HCT116 (cell line): ENCODE measurements at regions not wholly inside any gene's neighbourhood (a gene's known extent, or its start where the extent isn't known, plus 50 kb on each side); places are given as distances from the start of the nearest gene placed in this dataset.

Source experiments
- ATAC-seq: fragments of 200-7000 bp; cut with Tn5 transposase; 2 replicates; pipeline ENCODE4 v1.9.1; 2020; ENCODE audit warnings: mild to moderate bottlenecking, moderate library complexity
- BruUV-seq: library from RNA; stranded (reverse); fragments of 400-500 nt; replicated peaks from 2 replicates; lab custom pipeline; 2021; lab: Mats Ljungman, UMichigan
- CTCF ChIA-PET: fragments of 300-600 bp; sonication (Branson Sonifier 250); formaldehyde crosslinking; loops from one replicate; lab custom pipeline; 2021; ENCODE audit warnings: antibody characterized with exemption; lab: Charles Lee
- POLR2A ChIA-PET: fragments of 300-600, 350-600 bp; sonication (Branson Sonifier 250); formaldehyde crosslinking; loops from one replicate; lab custom pipeline; 2021; ENCODE audit warnings: antibody characterized with exemption; lab: Charles Lee
- RAD21 ChIA-PET, 2 experiments: fragments of 300-600 bp; sonication (Branson Sonifier 250); formaldehyde crosslinking; loops; one replicate each; lab custom pipeline; 2023; ENCODE audit warnings: low total read pairs in 2 of 2; ENCODE audit not compliant: uncharacterized antibody in 2 of 2, unreplicated experiment in 2 of 2, low non-redundant PET in 1 of 2; lab: Charles Lee
- DNase-seq: peaks from one replicate; pipeline ENCODE4 v3.0.0-alpha.2; 2010; ENCODE audit warnings: low read depth, low spot score
- H2AFZ ChIP-seq: fragments of 200-600 bp; shearing (Covaris generic), sonication (generic); 2 replicates; pipeline ENCODE4 v1.6.1; 2017; ENCODE audit warnings: low read depth, mixed run types, mixed read lengths, antibody characterized with exemption, low read length; ENCODE audit not compliant: poor library complexity, severe bottlenecking
- H3K27ac ChIP-seq: 2 replicates; pipeline ENCODE4 v1.5.1; 2012; ENCODE audit warnings: low read depth, low read length
- H3K27me3 ChIP-seq: fragments of 200-600 bp; sonication (generic); 2 replicates; pipeline ENCODE4 v1.6.1; 2016; ENCODE audit warnings: mixed run types, low read length, mixed read lengths; ENCODE audit not compliant: insufficient read depth
- H3K36me3 ChIP-seq, 2 experiments: fragments of 200-500 bp in 1 of 2; fragments of 200-600 bp in 1 of 2; sonication (Bioruptor generic) in 1 of 2; sonication (generic) in 1 of 2; 2 replicates each; pipeline versions ENCODE4 v1.5.1 to v1.6.1; 2014 to 2016; ENCODE audit warnings: low read length in 2 of 2, inconsistent platforms in 1 of 2, mixed read lengths in 1 of 2, mixed run types in 1 of 2; ENCODE audit not compliant: insufficient read depth in 2 of 2, control insufficient read depth in 1 of 2
- H3K4me1 ChIP-seq, 2 experiments: fragments of 200-600 bp in 1 of 2; sonication (generic) in 1 of 2; 2 replicates each; pipeline versions ENCODE4 v1.5.1 to v1.6.1; 2012 to 2017; ENCODE audit warnings: low read length in 2 of 2, inconsistent platforms in 1 of 2, mild to moderate bottlenecking in 1 of 2, mixed read lengths in 1 of 2, mixed run types in 1 of 2, moderate library complexity in 1 of 2; ENCODE audit not compliant: insufficient read depth in 2 of 2, control insufficient read depth in 1 of 2
- H3K4me2 ChIP-seq: fragments of 200-600 bp; sonication (generic); 2 replicates; pipeline ENCODE4 v1.6.1; 2017; ENCODE audit warnings: mixed run types, low read length, mixed read lengths
- H3K4me3 ChIP-seq, 2 experiments: fragments of 200-600 bp in 1 of 2; sonication (generic) in 1 of 2; replicated peaks in 1 of 2; 2 replicates each; pipeline ENCODE4 v1.5.1; 2011 to 2016; ENCODE audit warnings: low read length in 2 of 2, control low read depth in 1 of 2, low read depth in 1 of 2, mild to moderate bottlenecking in 1 of 2, mixed read lengths in 1 of 2, mixed run types in 1 of 2
- H3K79me2 ChIP-seq: fragments of 200-600 bp; sonication (generic); 2 replicates; pipeline ENCODE4 v1.6.1; 2017; ENCODE audit warnings: mild to moderate bottlenecking, mixed run types, low read length, moderate library complexity, mixed read lengths; ENCODE audit not compliant: insufficient read depth
- H3K9ac ChIP-seq: fragments of 200-600 bp; sonication (generic); 2 replicates; pipeline ENCODE4 v1.6.1; 2016; ENCODE audit warnings: low read length, mixed read lengths
- H3K9me2 ChIP-seq: fragments of 200-600 bp; sonication (generic), shearing (Covaris generic); 2 replicates; pipeline ENCODE4 v1.6.1; 2017; ENCODE audit warnings: mixed run types, mild to moderate bottlenecking, moderate library complexity; ENCODE audit not compliant: insufficient read depth
- H3K9me3 ChIP-seq, 2 experiments: fragments of 200-500 bp in 1 of 2; fragments of 200-600 bp in 1 of 2; sonication (Bioruptor generic) in 1 of 2; sonication (generic) in 1 of 2; 2 replicates each; pipeline ENCODE4 v1.6.1; 2014 to 2017; ENCODE audit warnings: low read length in 2 of 2, mixed read lengths in 2 of 2, inconsistent platforms in 1 of 2, low read depth in 1 of 2, mild to moderate bottlenecking in 1 of 2, mixed run types in 1 of 2, moderate library complexity in 1 of 2; ENCODE audit not compliant: control insufficient read depth in 1 of 2, insufficient read depth in 1 of 2
- H4K20me1 ChIP-seq: fragments of 200-600 bp; sonication (generic), shearing (Covaris generic); 2 replicates; pipeline ENCODE4 v1.6.1; 2017; ENCODE audit warnings: mixed run types, mild to moderate bottlenecking, moderate library complexity; ENCODE audit not compliant: insufficient read depth
- EZH2 ChIP-seq: fragments of 200-600 bp; sonication (generic); IDR thresholded peaks from 2 replicates; pipeline ENCODE4 v1.6.1; 2017; ENCODE audit warnings: antibody characterized with exemption, mixed run types
- FOSL1 ChIP-seq: IDR thresholded peaks from 2 replicates; pipeline ENCODE4 v1.6.1; 2012; ENCODE audit warnings: low read depth
- JUND ChIP-seq: IDR thresholded peaks from 2 replicates; pipeline ENCODE4 v1.6.1; 2012
- YY1 ChIP-seq: IDR thresholded peaks from 2 replicates; pipeline ENCODE4 v1.6.1; 2011; ENCODE audit warnings: low read length, low read depth, moderate library complexity, mild to moderate bottlenecking; ENCODE audit not compliant: insufficient replicate concordance; ENCODE audit errors: extremely low read depth
- ZNF274 ChIP-seq: fragments of 200-500 bp; sonication (Bioruptor generic); IDR thresholded peaks from 2 replicates; pipeline ENCODE4 v1.6.1; 2014; ENCODE audit warnings: mild to moderate bottlenecking, low read depth, low read length, inconsistent platforms
- intact Hi-C: fragments of 100-400 bp; cut with micrococcal nuclease; formaldehyde crosslinking; loops from 2 replicates; pipeline ENCODE4 v1.10.0; 2022
- TF ChIP-seq, protein P1 (sequence below): IDR thresholded peaks from 2 replicates; pipeline ENCODE4 v1.6.1; 2012; ENCODE audit warnings: low read depth

DNA sequence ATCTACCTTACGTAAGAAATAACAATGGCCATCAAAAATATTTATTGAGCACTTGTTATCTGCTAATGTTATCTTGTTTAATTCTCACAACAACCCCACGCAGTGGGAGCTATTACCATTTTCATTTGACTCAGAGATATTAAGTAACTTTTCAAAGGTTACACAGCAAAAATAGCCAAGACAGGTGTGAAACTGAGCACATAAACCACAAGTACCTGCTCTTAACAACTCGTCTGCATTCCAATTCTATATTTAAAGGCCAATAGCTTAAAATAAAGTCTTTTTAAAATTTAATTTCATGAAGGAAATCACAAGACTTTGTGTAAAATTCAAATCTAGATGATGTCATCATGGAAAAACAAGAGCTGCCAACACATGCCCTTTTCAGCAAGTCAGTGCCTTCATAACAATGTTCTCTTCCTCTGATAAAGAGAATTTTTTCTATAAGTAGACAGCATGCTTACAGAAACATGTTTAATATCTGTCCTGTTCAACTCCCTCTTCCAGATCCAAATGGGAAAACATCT is 111.6 kb downstream of the MED10 start:
- intact Hi-C loops = no loop called here
- Histone ChIP-seq H4K20me1 (no peaks in the 10 kb centered on the region), H2AFZ (no peak overlapping the region), H3K27ac (no peak overlapping the region), H3K27me3 (peaks cover 29% of the 10 kb centered on the region), H3K4me3 (no peak overlapping the region), H3K9ac (no peak overlapping the region), H3K9me3 (no peaks in the 10 kb centered on the region), H3K4me2 (no peak overlapping the region), H3K4me1 (no peaks in the 10 kb centered on the region), H3K9me2 (no peaks in the 10 kb centered on the region), H3K36me3 (no peaks in the 10 kb centered on the region), H3K79me2 (no peaks in the 10 kb centered on the region)
- no TSS peak for BruUV-seq
- ChIA-PET POLR2A (no interaction called here), RAD21 (no interaction called here), CTCF (no interaction called here)
- no peak for DNase-seq
- TF ChIP-seq EZH2 = no peak
- TF ChIP-seq YY1 = no peak
- TF ChIP-seq FOSL1 = no peak
- no peak for TF ChIP-seq ZNF274
- TF ChIP-seq, protein P1, sequence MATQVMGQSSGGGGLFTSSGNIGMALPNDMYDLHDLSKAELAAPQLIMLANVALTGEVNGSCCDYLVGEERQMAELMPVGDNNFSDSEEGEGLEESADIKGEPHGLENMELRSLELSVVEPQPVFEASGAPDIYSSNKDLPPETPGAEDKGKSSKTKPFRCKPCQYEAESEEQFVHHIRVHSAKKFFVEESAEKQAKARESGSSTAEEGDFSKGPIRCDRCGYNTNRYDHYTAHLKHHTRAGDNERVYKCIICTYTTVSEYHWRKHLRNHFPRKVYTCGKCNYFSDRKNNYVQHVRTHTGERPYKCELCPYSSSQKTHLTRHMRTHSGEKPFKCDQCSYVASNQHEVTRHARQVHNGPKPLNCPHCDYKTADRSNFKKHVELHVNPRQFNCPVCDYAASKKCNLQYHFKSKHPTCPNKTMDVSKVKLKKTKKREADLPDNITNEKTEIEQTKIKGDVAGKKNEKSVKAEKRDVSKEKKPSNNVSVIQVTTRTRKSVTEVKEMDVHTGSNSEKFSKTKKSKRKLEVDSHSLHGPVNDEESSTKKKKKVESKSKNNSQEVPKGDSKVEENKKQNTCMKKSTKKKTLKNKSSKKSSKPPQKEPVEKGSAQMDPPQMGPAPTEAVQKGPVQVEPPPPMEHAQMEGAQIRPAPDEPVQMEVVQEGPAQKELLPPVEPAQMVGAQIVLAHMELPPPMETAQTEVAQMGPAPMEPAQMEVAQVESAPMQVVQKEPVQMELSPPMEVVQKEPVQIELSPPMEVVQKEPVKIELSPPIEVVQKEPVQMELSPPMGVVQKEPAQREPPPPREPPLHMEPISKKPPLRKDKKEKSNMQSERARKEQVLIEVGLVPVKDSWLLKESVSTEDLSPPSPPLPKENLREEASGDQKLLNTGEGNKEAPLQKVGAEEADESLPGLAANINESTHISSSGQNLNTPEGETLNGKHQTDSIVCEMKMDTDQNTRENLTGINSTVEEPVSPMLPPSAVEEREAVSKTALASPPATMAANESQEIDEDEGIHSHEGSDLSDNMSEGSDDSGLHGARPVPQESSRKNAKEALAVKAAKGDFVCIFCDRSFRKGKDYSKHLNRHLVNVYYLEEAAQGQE = no peak
- ATAC-seq = no peak

DNA sequence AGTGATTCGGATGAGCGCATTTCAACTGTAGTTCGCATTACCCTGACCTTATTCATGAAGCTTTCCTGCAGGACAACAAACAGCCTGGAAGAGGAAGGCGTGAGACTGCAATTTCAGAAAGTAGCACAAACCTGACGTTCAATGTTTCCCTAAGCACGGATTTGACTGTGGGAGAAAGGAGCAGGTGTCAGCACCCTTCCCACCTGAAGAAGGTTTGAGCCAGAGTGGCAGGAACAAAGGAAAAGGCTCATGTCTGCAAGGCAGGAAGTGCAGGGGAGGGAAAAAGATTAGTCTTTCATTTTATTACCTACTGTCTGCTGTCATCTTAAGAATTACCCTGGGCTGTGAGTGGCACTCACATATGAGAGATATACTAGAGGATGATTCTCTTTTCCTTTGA is 114.0 kb downstream of the MED10 start:
- no peak overlapping the region for H3K27ac ChIP-seq
- ATAC-seq = no peak
- DNase-seq = no peak
- TF ChIP-seq JUND = no peak
- no peaks in the 10 kb centered on the region for H3K36me3 ChIP-seq
- ChIA-PET CTCF (no interaction called here), RAD21 (no interaction called here), POLR2A (no interaction called here)
- no peaks in the 10 kb centered on the region for H3K79me2 ChIP-seq
- H3K9ac ChIP-seq = no peak overlapping the region
- intact Hi-C loops = no loop called here
- no peak overlapping the region for H2AFZ ChIP-seq
- peaks cover 29% of the 10 kb centered on the region for H3K27me3 ChIP-seq
- no TSS peak for BruUV-seq
- H3K4me3 ChIP-seq = no peak overlapping the region
- no peaks in the 10 kb centered on the region for H4K20me1 ChIP-seq
- H3K9me3 ChIP-seq = no peaks in the 10 kb centered on the region
- no peak overlapping the region for H3K4me2 ChIP-seq
- no peaks in the 10 kb centered on the region for H3K9me2 ChIP-seq
- no peaks in the 10 kb centered on the region for H3K4me1 ChIP-seq
